HG03442 (cell line): ENCODE measurements at regions not wholly inside any gene's neighbourhood (a gene's known extent, or its start where the extent isn't known, plus 50 kb on each side); places are given as distances from the start of the nearest gene placed in this dataset.

Source experiments
- ATAC-seq: cut with Tn5 transposase; IDR thresholded peaks from one replicate; pipeline ENCODE4 v1.9.1; 2021; ENCODE audit warnings: mild to moderate bottlenecking, moderate library complexity; ENCODE audit not compliant: unreplicated experiment

- ATAC-seq, result no peak
These were observed 328.2 kb upstream of the NOVA1 start for GRCh38 chr14:26925876-26926584.

- no peak for ATAC-seq
These were observed 328.8 kb upstream of the NOVA1 start for GRCh38 chr14:26926585-26926984.

DNA sequence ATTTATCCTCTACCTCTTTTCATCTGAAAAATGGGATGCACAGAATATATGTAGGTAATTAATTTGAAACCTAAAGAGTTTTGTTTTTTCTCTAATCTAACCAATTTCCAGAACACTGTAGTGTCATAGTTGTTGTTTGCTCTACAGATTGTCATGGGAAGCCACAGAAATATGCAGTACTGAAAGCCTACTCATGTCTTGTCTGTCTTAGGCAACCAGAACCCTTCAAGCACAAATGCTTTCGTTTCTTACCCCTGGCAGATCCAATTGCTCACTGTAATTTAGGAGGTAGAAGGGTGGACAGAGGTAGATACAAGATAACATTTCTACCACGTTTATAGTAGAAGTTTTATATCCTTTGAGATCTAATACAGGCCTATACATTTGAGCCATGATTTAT, 330.2 kb upstream of the NOVA1 start:
- no peak for ATAC-seq

DNA sequence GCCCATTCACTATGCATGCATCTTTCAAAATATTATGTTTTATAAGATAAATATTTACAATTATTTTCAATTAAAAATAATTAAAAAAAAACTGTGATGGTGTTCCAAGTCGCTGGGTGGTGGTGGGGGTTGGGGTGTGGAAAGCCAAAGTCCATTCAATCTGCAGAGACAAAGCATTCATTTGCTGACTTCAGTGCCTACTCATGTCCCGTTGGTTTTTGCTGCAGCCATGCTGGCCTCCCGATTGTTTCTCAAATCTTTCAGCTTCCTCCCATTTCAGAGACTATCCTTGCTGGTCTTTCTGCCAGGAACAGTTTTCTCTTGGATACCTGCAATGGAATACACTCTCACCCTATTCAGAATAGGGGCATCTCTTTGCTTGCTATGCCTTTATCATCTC, 331.5 kb upstream of the NOVA1 start:
- ATAC-seq, result no peak

GRCh38 chr14:26930576-26930975, 332.7 kb upstream of the NOVA1 start:
- no peak for ATAC-seq

DNA sequence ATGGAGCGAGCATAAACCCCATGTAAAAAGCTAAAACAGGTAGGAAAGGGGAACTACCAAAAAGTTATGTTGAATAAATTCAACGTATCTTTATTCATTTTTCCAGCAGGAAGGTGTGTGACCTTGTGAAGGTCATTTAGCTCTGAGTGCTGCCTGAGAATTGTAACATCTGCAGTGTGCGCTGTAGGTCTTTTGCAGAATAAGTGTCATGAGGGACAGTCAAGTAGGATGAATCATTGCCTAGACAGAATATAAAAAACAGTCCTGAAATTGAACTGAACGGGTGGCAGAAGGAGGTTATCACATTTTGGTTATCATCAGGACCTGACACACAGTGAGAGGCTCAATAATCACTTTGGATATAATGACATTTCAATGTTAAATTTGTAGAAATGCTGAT, 334.8 kb upstream of the NOVA1 start:
- no peak for ATAC-seq

DNA sequence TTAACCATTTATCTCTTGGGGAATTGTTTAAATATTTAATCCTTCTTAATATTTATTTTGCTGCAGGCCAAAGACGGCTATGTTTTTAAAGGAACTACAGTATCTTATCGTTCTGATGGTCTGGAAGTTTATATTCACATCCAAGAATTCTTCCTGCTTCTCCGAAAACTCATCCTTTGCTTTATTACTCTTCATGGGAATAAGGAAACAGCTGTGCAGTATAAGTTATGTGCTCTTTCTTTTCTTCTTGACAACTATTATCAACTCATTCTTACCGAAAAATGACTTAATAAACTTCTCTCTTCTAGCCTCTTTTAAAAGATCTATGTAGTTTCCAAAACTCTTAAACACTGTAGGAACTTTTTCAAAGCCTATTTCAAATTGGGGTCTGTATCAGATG, 335.6 kb upstream of the NOVA1 start:
- no peak for ATAC-seq

DNA sequence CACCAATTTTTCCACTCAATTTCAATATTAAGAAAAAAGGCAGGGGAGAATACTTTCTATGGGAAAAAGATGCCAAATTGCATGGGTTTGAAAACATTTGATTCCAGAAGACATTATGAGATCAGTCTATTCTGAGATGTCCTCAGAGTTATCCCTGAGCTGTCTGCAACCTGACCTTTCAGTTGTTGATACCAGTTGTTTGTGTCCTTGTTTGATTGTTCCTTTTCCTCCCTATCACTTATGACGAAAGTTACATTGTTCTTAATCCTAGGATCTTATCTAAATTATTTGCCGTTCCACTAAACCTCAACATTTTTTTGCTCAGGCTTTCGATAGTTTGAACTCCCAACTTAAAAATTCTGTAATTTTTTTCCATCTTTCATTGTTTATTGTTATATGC, 336.3 kb upstream of the NOVA1 start:
- ATAC-seq, result no peak

DNA sequence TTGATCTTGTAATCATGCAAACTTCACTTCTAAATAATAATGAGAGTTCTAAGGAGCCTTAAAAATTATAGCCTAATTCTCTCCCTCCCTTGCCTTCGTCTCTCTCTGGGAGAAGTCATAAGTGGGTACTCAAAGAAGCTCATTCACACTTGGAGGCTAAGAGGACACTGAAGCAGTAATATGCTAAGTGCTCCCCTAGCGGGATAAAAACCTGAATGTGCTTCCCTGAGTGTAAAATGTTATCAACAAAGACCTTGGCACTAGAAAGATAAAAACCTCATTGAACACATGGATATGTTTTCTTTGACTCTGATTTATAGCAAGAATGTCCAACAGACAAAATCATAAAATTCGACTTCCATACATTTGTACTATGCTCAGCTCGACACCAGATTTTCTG, 337.9 kb upstream of the NOVA1 start:
- ATAC-seq, result no peak

- no peak for ATAC-seq
These were observed 340.2 kb upstream of the NOVA1 start for GRCh38 chr14:26938054-26938453.

GRCh38 chr14:26939755-26940154, 341.9 kb upstream of the NOVA1 start:
- no peak for ATAC-seq

DNA sequence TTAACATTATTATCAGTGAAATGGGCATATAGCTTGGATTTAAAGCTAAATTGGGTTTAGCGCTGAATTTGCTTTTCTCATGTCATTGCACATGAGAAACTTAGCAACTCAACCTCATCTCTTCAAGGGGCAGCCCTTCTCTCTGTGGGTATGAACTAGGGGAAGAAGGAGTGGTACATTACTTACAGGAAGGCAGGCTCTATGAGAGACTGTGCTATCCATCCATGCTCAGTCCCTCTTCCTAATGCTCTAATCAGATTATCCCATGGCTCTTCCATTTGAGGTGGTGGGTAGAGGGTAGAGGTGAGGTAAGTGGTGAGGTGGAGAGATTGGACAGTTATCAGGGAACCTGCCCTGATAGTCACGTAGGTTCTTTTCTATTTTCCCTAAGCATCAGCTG, 343.7 kb upstream of the NOVA1 start:
- no peak for ATAC-seq

- ATAC-seq, result no peak
These were observed 349.4 kb upstream of the NOVA1 start for GRCh38 chr14:26947265-26947664.

GRCh38 chr14:26959437-26959836, 361.6 kb upstream of the NOVA1 start:
- ATAC-seq, result no peak

GRCh38 chr14:26959972-26960660, 362.3 kb upstream of the NOVA1 start:
- no peak for ATAC-seq

DNA sequence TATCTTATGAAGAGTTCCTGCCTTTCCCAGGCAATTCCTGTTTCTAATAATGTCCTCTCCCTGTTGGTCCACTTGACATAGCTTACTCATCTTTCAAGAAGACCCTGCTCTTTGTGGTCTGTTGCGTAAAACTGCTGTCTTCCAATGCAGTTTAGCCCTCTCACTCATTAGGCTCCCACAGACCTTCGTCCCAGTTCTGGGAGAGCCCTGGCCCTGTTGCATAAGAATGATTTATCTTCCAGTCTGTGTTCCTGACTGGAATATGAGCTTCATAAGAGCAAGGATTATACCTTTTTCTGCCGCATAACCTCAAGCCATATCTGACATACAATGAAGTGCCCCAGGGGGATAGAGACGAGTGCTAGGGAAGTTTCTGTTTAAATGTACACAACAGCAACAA, 365.9 kb upstream of the NOVA1 start:
- no peak for ATAC-seq

GRCh38 chr14:26965490-26965889, 367.7 kb upstream of the NOVA1 start:
- ATAC-seq, result no peak

DNA sequence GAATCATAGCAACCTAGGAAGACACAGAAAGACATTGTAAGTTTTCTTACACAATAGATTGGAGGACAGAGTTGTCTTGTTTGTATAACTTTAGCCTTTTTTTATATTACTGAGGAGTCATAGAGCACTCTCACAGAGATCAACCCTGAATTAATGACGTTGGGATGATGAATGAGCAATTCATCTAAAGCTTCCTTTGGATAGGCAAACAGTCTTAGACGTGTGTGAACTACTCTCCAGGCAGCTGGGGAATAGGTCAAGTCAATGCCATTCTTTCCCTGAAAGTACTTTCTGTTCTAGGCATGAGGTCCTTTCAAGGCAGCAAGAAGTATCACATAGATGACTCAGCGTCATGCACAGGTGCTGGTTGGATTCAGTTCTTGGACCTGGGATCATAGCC, 369.1 kb upstream of the NOVA1 start:
- ATAC-seq, result no peak

GRCh38 chr14:26974965-26975364, 377.1 kb upstream of the NOVA1 start:
- ATAC-seq, result no peak

- ATAC-seq, result no peak
These were observed 384.2 kb upstream of the NOVA1 start for GRCh38 chr14:26982071-26982470.

- ATAC-seq, result peak; percentile 63
These were observed 386.7 kb upstream of the NOVA1 start for GRCh38 chr14:26984311-26985177.
